Neural cell (in vitro differentiated cells): ENCODE measurements at regions not wholly inside any gene's neighbourhood (a gene's known extent, or its start where the extent isn't known, plus 50 kb on each side); places are given as distances from the start of the nearest gene placed in this dataset.

Source experiments
- H2AFZ ChIP-seq: fragments of 200-600, 300-800 bp; sonication (generic), shearing (Covaris generic); 2 replicates; pipeline ENCODE4 v1.6.0; 2014; ENCODE audit warnings: low read depth, mild to moderate bottlenecking, antibody characterized with exemption, low read length, moderate library complexity
- H3F3A ChIP-seq: fragments of 200-600 bp; shearing (Covaris generic); 2 replicates; pipeline ENCODE4 v1.6.1; 2016; ENCODE audit warnings: mild to moderate bottlenecking, moderate library complexity, mixed read lengths, antibody characterized with exemption, low read length; ENCODE audit not compliant: insufficient read depth, poor library complexity, severe bottlenecking
- H3K27ac ChIP-seq: fragments of 200-600, 300-800 bp; sonication (generic), shearing (Covaris generic); 2 replicates; pipeline ENCODE4 v1.5.1; 2014; ENCODE audit warnings: mild to moderate bottlenecking, low read length, moderate library complexity
- H3K27me3 ChIP-seq: fragments of 300-800, 200-600 bp; sonication (generic), shearing (Covaris generic); 2 replicates; pipeline ENCODE4 v1.6.0; 2014; ENCODE audit warnings: mild to moderate bottlenecking, low read depth, low read length, moderate library complexity; ENCODE audit not compliant: insufficient read depth
- H3K36me3 ChIP-seq: fragments of 300-800, 200-600 bp; sonication (generic), shearing (Covaris generic); 2 replicates; pipeline ENCODE4 v1.5.1; 2014; ENCODE audit warnings: mild to moderate bottlenecking, antibody characterized with exemption, low read length, moderate library complexity; ENCODE audit not compliant: insufficient read depth
- H3K4me2 ChIP-seq: fragments of 300-800, 200-600 bp; sonication (generic), shearing (Covaris generic); 2 replicates; pipeline ENCODE4 v1.6.0; 2014; ENCODE audit warnings: mild to moderate bottlenecking, low read length
- H3K4me3 ChIP-seq: fragments of 300-800, 200-600 bp; sonication (generic), shearing (Covaris generic); 2 replicates; pipeline ENCODE4 v1.5.1; 2014; ENCODE audit warnings: mild to moderate bottlenecking, low read length, moderate library complexity
- H3K79me2 ChIP-seq: fragments of 200-600 bp; shearing (Covaris generic); replicated peaks from 2 replicates; pipeline ENCODE4 v1.6.0; 2014; ENCODE audit warnings: mild to moderate bottlenecking, low read length, moderate library complexity; ENCODE audit not compliant: insufficient read depth
- H3K9ac ChIP-seq: fragments of 300-800, 200-600 bp; sonication (generic), shearing (Covaris generic); 2 replicates; pipeline ENCODE4 v1.6.1; 2016; ENCODE audit warnings: mild to moderate bottlenecking, low read length, mixed read lengths
- H3K9me2 ChIP-seq: fragments of 200-600 bp; shearing (Covaris generic); 2 replicates; pipeline ENCODE4 v1.6.1; 2016; ENCODE audit warnings: mild to moderate bottlenecking, low read length, mixed read lengths; ENCODE audit not compliant: insufficient read depth
- H3K9me3 ChIP-seq: fragments of 200-600, 300-800 bp; sonication (generic), shearing (Covaris generic); 2 replicates; pipeline ENCODE4 v1.6.1; 2016; ENCODE audit warnings: mild to moderate bottlenecking, mixed run types, low read length, moderate library complexity, mixed read lengths
- H4K20me1 ChIP-seq: fragments of 200-600 bp; shearing (Covaris generic); 2 replicates; pipeline ENCODE4 v1.6.1; 2016; ENCODE audit warnings: mild to moderate bottlenecking, mixed run types; ENCODE audit not compliant: insufficient read depth
- CTCF ChIP-seq: fragments of 450-650 bp; IDR thresholded peaks from 2 replicates; pipeline ENCODE4 v1.5.1; 2014; ENCODE audit warnings: antibody characterized with exemption, mild to moderate bottlenecking, moderate library complexity; ENCODE audit not compliant: poor library complexity, severe bottlenecking
- EP300 ChIP-seq: fragments of 450-650 bp; conservative IDR thresholded peaks from 2 replicates; pipeline ENCODE4 v1.6.1; 2014; ENCODE audit warnings: antibody characterized with exemption, mild to moderate bottlenecking, moderate library complexity; ENCODE audit not compliant: poor library complexity, severe bottlenecking
- EZH2 ChIP-seq: fragments of 200-600, 300-800 bp; shearing (Covaris generic), sonication (generic); IDR thresholded peaks from 2 replicates; pipeline ENCODE4 v1.6.1; 2014; ENCODE audit warnings: antibody characterized with exemption, low read length, borderline replicate concordance, mild to moderate bottlenecking; ENCODE audit not compliant: insufficient read depth, poor library complexity, severe bottlenecking
- MXI1 ChIP-seq: fragments of 450-650 bp; conservative IDR thresholded peaks from 2 replicates; pipeline ENCODE4 v1.6.1; 2014; ENCODE audit warnings: antibody characterized with exemption, mild to moderate bottlenecking; ENCODE audit not compliant: poor library complexity, severe bottlenecking
- POLR2AphosphoS5 ChIP-seq: IDR thresholded peaks from 2 replicates; pipeline ENCODE4 v1.6.1; 2012
- RAD21 ChIP-seq: fragments of 450-650 bp; conservative IDR thresholded peaks from 2 replicates; pipeline ENCODE4 v1.6.1; 2014; ENCODE audit warnings: antibody characterized with exemption, mild to moderate bottlenecking, moderate library complexity
- SMC3 ChIP-seq: fragments of 450-650 bp; conservative IDR thresholded peaks from 2 replicates; pipeline ENCODE4 v1.6.1; 2014; ENCODE audit warnings: antibody characterized with exemption, mild to moderate bottlenecking, moderate library complexity; ENCODE audit not compliant: poor library complexity
- TAF1 ChIP-seq: IDR thresholded peaks from 2 replicates; pipeline ENCODE4 v1.6.1; 2012; ENCODE audit warnings: low read depth
- TF ChIP-seq, protein P1 (sequence below): IDR thresholded peaks from 2 replicates; pipeline ENCODE4 v1.6.1; 2012; ENCODE audit warnings: borderline replicate concordance

GRCh38 chr10:57168611-57169240 lies 807.7 kb upstream of the ZWINT start:
- Histone ChIP-seq H3K4me2 (no peak overlapping the region), H3K9me3 (no peaks in the 10 kb centered on the region), H3K27ac (no peak overlapping the region), H3K4me3 (no peak overlapping the region), H4K20me1 (no peaks in the 10 kb centered on the region), H3K9ac (no peak overlapping the region), H3K9me2 (no peaks in the 10 kb centered on the region), H2AFZ (no peak overlapping the region), H3K79me2 (no peaks in the 10 kb centered on the region), H3K36me3 (no peaks in the 10 kb centered on the region), H3F3A (no peaks in the 10 kb centered on the region), H3K27me3 (no peaks in the 10 kb centered on the region)
- TF ChIP-seq EP300: no peak
- TF ChIP-seq POLR2AphosphoS5: no peak
- TF ChIP-seq SMC3: no peak
- TF ChIP-seq, protein P1, sequence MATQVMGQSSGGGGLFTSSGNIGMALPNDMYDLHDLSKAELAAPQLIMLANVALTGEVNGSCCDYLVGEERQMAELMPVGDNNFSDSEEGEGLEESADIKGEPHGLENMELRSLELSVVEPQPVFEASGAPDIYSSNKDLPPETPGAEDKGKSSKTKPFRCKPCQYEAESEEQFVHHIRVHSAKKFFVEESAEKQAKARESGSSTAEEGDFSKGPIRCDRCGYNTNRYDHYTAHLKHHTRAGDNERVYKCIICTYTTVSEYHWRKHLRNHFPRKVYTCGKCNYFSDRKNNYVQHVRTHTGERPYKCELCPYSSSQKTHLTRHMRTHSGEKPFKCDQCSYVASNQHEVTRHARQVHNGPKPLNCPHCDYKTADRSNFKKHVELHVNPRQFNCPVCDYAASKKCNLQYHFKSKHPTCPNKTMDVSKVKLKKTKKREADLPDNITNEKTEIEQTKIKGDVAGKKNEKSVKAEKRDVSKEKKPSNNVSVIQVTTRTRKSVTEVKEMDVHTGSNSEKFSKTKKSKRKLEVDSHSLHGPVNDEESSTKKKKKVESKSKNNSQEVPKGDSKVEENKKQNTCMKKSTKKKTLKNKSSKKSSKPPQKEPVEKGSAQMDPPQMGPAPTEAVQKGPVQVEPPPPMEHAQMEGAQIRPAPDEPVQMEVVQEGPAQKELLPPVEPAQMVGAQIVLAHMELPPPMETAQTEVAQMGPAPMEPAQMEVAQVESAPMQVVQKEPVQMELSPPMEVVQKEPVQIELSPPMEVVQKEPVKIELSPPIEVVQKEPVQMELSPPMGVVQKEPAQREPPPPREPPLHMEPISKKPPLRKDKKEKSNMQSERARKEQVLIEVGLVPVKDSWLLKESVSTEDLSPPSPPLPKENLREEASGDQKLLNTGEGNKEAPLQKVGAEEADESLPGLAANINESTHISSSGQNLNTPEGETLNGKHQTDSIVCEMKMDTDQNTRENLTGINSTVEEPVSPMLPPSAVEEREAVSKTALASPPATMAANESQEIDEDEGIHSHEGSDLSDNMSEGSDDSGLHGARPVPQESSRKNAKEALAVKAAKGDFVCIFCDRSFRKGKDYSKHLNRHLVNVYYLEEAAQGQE: no peak
- no peak for TF ChIP-seq TAF1
- no peak for TF ChIP-seq EZH2
- TF ChIP-seq RAD21: no peak
- TF ChIP-seq MXI1: no peak
- no peak for TF ChIP-seq CTCF

DNA sequence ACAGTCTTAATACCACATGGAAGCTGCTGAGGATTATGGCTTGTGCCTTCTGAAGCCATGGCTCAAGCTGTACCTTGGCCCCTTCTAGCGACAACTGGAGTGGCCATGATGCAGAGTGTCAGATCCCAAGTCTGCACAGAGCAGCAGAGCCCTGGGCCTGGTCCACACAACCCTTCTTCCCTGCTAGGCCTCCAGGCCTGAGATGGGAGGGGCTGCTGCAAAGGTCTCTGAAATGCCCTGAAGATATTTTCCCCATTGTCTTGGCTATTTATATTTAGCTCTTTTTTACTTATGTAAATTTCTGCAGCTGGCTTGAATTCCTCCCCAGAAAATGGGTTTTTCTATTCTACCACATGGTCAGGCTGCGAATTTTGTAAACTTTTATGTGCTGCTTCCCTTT lies 804.6 kb upstream of the ZWINT start:
- Histone ChIP-seq H2AFZ (no peak overlapping the region), H3K9me3 (no peaks in the 10 kb centered on the region), H3K27me3 (no peaks in the 10 kb centered on the region), H3K9ac (no peak overlapping the region), H3K27ac (no peak overlapping the region), H3K4me3 (no peak overlapping the region), H3K79me2 (no peaks in the 10 kb centered on the region), H3F3A (no peaks in the 10 kb centered on the region), H3K4me2 (no peak overlapping the region), H3K9me2 (no peaks in the 10 kb centered on the region), H3K36me3 (no peaks in the 10 kb centered on the region), H4K20me1 (no peaks in the 10 kb centered on the region)
- TF ChIP-seq, protein P1: no peak
- no peak for TF ChIP-seq CTCF
- TF ChIP-seq SMC3: no peak
- TF ChIP-seq EP300: no peak
- no peak for TF ChIP-seq RAD21
- no peak for TF ChIP-seq TAF1
- TF ChIP-seq POLR2AphosphoS5: no peak
- no peak for TF ChIP-seq EZH2
- TF ChIP-seq MXI1: no peak
